ENCODE measurements at regions not wholly inside any gene's neighbourhood (a gene's known extent, or its start where the extent isn't known, plus 50 kb on each side); places are given as distances from the start of the nearest gene placed in this dataset.

- peaks cover 0 to 4% (median 0%) of the 10 kb centered on the region in 4 experiments for H3K27me3 ChIP-seq (replicated peaks in 1 of 4; ENCODE audit: control extremely low read depth in 1 of 4, control insufficient read depth in 3 of 4, insufficient read depth in 4 of 4, low read length in 3 of 4)
- Mint-ChIP-seq H3K9me3 (ENCODE audit: insufficient read depth) (no peaks in the 10 kb centered on the region), H3K4me3 (no peak overlapping the region), H3K4me1 (peaks cover 1% of the 10 kb centered on the region), H3K27ac (no peak overlapping the region), H3K27me3 (peaks cover 3% of the 10 kb centered on the region)
- H3K27ac ChIP-seq (ENCODE audit: low read length in 2 of 2): no peak overlapping the region
- intact Hi-C loops (cut with micrococcal nuclease): no loop called here
- no peak for TF ChIP-seq EZH2 (IDR thresholded peaks at IDR 0.05; ENCODE audit: borderline replicate concordance, insufficient read depth, low read depth, low read length, poor library complexity, severe bottlenecking)
- TF ChIP-seq, protein P1, sequence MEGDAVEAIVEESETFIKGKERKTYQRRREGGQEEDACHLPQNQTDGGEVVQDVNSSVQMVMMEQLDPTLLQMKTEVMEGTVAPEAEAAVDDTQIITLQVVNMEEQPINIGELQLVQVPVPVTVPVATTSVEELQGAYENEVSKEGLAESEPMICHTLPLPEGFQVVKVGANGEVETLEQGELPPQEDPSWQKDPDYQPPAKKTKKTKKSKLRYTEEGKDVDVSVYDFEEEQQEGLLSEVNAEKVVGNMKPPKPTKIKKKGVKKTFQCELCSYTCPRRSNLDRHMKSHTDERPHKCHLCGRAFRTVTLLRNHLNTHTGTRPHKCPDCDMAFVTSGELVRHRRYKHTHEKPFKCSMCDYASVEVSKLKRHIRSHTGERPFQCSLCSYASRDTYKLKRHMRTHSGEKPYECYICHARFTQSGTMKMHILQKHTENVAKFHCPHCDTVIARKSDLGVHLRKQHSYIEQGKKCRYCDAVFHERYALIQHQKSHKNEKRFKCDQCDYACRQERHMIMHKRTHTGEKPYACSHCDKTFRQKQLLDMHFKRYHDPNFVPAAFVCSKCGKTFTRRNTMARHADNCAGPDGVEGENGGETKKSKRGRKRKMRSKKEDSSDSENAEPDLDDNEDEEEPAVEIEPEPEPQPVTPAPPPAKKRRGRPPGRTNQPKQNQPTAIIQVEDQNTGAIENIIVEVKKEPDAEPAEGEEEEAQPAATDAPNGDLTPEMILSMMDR (IDR thresholded peaks at IDR 0.05): no peak
- H3K36me3 ChIP-seq (replicated peaks in 1 of 2; ENCODE audit: control extremely low read depth in 1 of 2, control insufficient read depth in 1 of 2, extremely low read depth in 1 of 2, insufficient read depth in 2 of 2, low read length in 1 of 2): no peaks in the 10 kb centered on the region
- ChIA-PET POLR2A (no interaction called here), CTCF (no interaction called here)
- no peak overlapping the region for H3K9ac ChIP-seq (ENCODE audit: low read length)
- H3K4me2 ChIP-seq (replicated peaks; ENCODE audit: low read depth, low read length, poor library complexity, severe bottlenecking): no peak overlapping the region
- no peaks in the 10 kb centered on the region for H4K20me1 ChIP-seq (ENCODE audit: control insufficient read depth, insufficient read depth, low read length, poor library complexity, severe bottlenecking)
- H3K79me2 ChIP-seq (ENCODE audit: control insufficient read depth, insufficient read depth, low read length): no peaks in the 10 kb centered on the region
- H3K4me3 ChIP-seq (ENCODE audit: control extremely low read depth in 1 of 5, extremely low read depth in 1 of 5, insufficient read depth in 1 of 5, low read depth in 2 of 5, low read length in 4 of 5): no peak overlapping the region
- no peak overlapping the region for H2AFZ ChIP-seq (ENCODE audit: insufficient read depth, low read depth, low read length, poor library complexity, severe bottlenecking)
- 100% methylated on average over 1 of the region's 2 CpGs for WGBS (ENCODE audit: insufficient coverage)
- peaks cover 0 to 4% (median 0%) of the 10 kb centered on the region in 3 donors for H3K9me3 ChIP-seq (ENCODE audit: control extremely low read depth in 1 of 3, control insufficient read depth in 2 of 3, insufficient read depth in 1 of 3, low read length in 2 of 3)
- no peaks in the 10 kb centered on the region for H3K4me1 ChIP-seq (ENCODE audit: control insufficient read depth in 2 of 2, insufficient read depth in 2 of 2, low read length in 2 of 2)
- no peak for ATAC-seq (ENCODE audit: low read depth)
- DNase-seq: no peak
Observed at GRCh38 chr9:107898761-107899160, 409.2 kb upstream of the KLF4 start.

- Histone ChIP-seq H3K4me2 (replicated peaks; ENCODE audit: low read depth, low read length, poor library complexity, severe bottlenecking) (no peak overlapping the region), H3K9ac (ENCODE audit: low read length) (no peak overlapping the region), H4K20me1 (ENCODE audit: control insufficient read depth, insufficient read depth, low read length, poor library complexity, severe bottlenecking) (no peaks in the 10 kb centered on the region), H3K36me3 (replicated peaks in 1 of 2; ENCODE audit: control extremely low read depth in 1 of 2, control insufficient read depth in 1 of 2, extremely low read depth in 1 of 2, insufficient read depth in 2 of 2, low read length in 1 of 2) (no peaks in the 10 kb centered on the region), H3K27me3 (replicated peaks in 1 of 4; ENCODE audit: control extremely low read depth in 1 of 4, control insufficient read depth in 3 of 4, insufficient read depth in 4 of 4, low read length in 3 of 4) (peaks cover 0 to 4% (median 0%) of the 10 kb centered on the region in 4 experiments), H3K4me3 (ENCODE audit: control extremely low read depth in 1 of 5, extremely low read depth in 1 of 5, insufficient read depth in 1 of 5, low read depth in 2 of 5, low read length in 4 of 5) (no peak overlapping the region), H3K9me3 (ENCODE audit: control extremely low read depth in 1 of 3, control insufficient read depth in 2 of 3, insufficient read depth in 1 of 3, low read length in 2 of 3) (peaks cover 0 to 6% (median 0%) of the 10 kb centered on the region in 3 donors), H3K79me2 (ENCODE audit: control insufficient read depth, insufficient read depth, low read length) (no peaks in the 10 kb centered on the region), H3K4me1 (ENCODE audit: control insufficient read depth in 2 of 2, insufficient read depth in 2 of 2, low read length in 2 of 2) (no peaks in the 10 kb centered on the region), H2AFZ (ENCODE audit: insufficient read depth, low read depth, low read length, poor library complexity, severe bottlenecking) (no peak overlapping the region), H3K27ac (ENCODE audit: low read length in 2 of 2) (no peak overlapping the region)
- no peak for ATAC-seq (ENCODE audit: low read depth)
- no peak overlapping the region for H3K27ac Mint-ChIP-seq
- H3K4me3 Mint-ChIP-seq: no peak overlapping the region
- H3K4me1 Mint-ChIP-seq: peaks cover 1% of the 10 kb centered on the region
- ChIA-PET POLR2A (no interaction called here), CTCF (no interaction called here)
- intact Hi-C loops (cut with micrococcal nuclease): no loop called here
- peaks cover 3% of the 10 kb centered on the region for H3K27me3 Mint-ChIP-seq
- 80% methylated on average over 1 of the region's 1 CpG for WGBS (ENCODE audit: insufficient coverage)
- DNase-seq: no peak
- TF ChIP-seq, protein P1 (IDR thresholded peaks at IDR 0.05): no peak
- no peak for TF ChIP-seq EZH2 (IDR thresholded peaks at IDR 0.05; ENCODE audit: borderline replicate concordance, insufficient read depth, low read depth, low read length, poor library complexity, severe bottlenecking)
- peaks cover 3% of the 10 kb centered on the region for H3K9me3 Mint-ChIP-seq (ENCODE audit: insufficient read depth)
Observed at GRCh38 chr9:107896544-107896943, 407.0 kb upstream of the KLF4 start.

Data from B cell (primary cell).